Uterus (tissue), 3 donors: ENCODE measurements at regions not wholly inside any gene's neighbourhood (a gene's known extent, or its start where the extent isn't known, plus 50 kb on each side); places are given as distances from the start of the nearest gene placed in this dataset.

Source experiments
- DNase-seq, 2 donors: peaks; one replicate each; pipeline ENCODE4 v3.0.0-alpha.2; 2019 to 2020
- H3K27ac ChIP-seq, 2 donors: fragments of 200-600 bp; sonication (generic); 1 replicate in 1 of 2; 2 replicates in 1 of 2; pipeline ENCODE4 v1.5.1; 2016 to 2018
- H3K27me3 ChIP-seq, 2 donors: fragments of 200-600 bp; sonication (generic); one replicate each; pipeline ENCODE4 v1.5.1; 2018 to 2019; ENCODE audit warnings: control low read depth in 1 of 2
- H3K36me3 ChIP-seq, 2 donors: fragments of 200-600 bp; sonication (generic); one replicate each; pipeline ENCODE4 v1.5.1; 2019; ENCODE audit warnings: control low read depth in 1 of 2
- H3K4me1 ChIP-seq, 2 donors: fragments of 200-600 bp; sonication (generic); one replicate each; pipeline ENCODE4 v1.5.1; 2018 to 2019; ENCODE audit warnings: control low read depth in 1 of 2
- H3K4me3 ChIP-seq, 2 donors: fragments of 200-600 bp; sonication (generic); 1 replicate in 1 of 2; 2 replicates in 1 of 2; pipeline ENCODE4 v1.5.1; 2018 to 2019; ENCODE audit warnings: mild to moderate bottlenecking in 1 of 2
- H3K9me3 ChIP-seq, 2 donors: fragments of 200-600 bp; sonication (generic); one replicate each; pipeline ENCODE4 v1.5.1; 2019; ENCODE audit warnings: control low read depth in 1 of 2
- POLR2A ChIP-seq, 2 donors: fragments of 450-650 bp; IDR thresholded peaks; one replicate each; pipeline ENCODE4 v1.6.1; 2016; ENCODE audit warnings: antibody characterized with exemption in 2 of 2, mild to moderate bottlenecking in 1 of 2, moderate library complexity in 1 of 2
- intact Hi-C: fragments of 100-400 bp; cut with DNase I; formaldehyde crosslinking; loops from one replicate; pipeline ENCODE4 v1.15.1; 2023; ENCODE audit warnings: low total_unique reads
- TF ChIP-seq, protein P1 (sequence below), 4 experiments: fragments of 200-600 bp in 2 of 4; fragments of 450-650 bp in 2 of 4; sonication (generic) in 2 of 4; IDR thresholded peaks; one replicate each; pipeline ENCODE4 v1.5.1; 2016 to 2019; ENCODE audit warnings: antibody characterized with exemption in 4 of 4, mild to moderate bottlenecking in 2 of 4, moderate library complexity in 1 of 4
- donor health status: DM: yes; HTN: yes; CAD: no.

DNA sequence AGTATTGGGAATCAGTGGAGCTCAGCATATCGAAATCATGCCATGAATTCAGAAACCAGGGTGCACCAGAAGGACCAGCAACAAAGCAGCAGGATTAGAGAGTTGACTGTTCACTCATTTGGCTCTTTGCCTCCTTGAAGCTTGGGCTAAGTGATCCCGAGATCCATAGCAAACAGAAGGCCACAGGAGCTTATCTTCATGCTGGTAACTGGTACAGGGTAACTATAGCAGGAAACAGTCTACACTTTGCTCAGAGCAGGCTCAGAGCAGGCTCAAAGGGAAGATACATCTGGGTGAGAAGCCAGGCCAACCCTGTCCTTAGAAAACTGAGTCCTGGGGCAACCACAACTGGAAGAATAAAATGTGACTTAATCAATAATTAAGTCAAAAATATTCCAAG lies 111.1 kb downstream of the GRIN2B start:
- TF ChIP-seq POLR2A (IDR thresholded peaks at IDR 0.05): no peak
- TF ChIP-seq, protein P1, sequence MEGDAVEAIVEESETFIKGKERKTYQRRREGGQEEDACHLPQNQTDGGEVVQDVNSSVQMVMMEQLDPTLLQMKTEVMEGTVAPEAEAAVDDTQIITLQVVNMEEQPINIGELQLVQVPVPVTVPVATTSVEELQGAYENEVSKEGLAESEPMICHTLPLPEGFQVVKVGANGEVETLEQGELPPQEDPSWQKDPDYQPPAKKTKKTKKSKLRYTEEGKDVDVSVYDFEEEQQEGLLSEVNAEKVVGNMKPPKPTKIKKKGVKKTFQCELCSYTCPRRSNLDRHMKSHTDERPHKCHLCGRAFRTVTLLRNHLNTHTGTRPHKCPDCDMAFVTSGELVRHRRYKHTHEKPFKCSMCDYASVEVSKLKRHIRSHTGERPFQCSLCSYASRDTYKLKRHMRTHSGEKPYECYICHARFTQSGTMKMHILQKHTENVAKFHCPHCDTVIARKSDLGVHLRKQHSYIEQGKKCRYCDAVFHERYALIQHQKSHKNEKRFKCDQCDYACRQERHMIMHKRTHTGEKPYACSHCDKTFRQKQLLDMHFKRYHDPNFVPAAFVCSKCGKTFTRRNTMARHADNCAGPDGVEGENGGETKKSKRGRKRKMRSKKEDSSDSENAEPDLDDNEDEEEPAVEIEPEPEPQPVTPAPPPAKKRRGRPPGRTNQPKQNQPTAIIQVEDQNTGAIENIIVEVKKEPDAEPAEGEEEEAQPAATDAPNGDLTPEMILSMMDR (IDR thresholded peaks at IDR 0.05): no peak
- Histone ChIP-seq H3K4me3 (no peak overlapping the region), H3K4me1 (no peaks in the 10 kb centered on the region), H3K27me3 (peaks cover 0 to 4% of the 10 kb centered on the region in 2 donors), H3K36me3 (no peaks in the 10 kb centered on the region), H3K27ac (no peak overlapping the region), H3K9me3 (no peaks in the 10 kb centered on the region)
- DNase-seq: no peak
- intact Hi-C loops: no loop called here

DNA sequence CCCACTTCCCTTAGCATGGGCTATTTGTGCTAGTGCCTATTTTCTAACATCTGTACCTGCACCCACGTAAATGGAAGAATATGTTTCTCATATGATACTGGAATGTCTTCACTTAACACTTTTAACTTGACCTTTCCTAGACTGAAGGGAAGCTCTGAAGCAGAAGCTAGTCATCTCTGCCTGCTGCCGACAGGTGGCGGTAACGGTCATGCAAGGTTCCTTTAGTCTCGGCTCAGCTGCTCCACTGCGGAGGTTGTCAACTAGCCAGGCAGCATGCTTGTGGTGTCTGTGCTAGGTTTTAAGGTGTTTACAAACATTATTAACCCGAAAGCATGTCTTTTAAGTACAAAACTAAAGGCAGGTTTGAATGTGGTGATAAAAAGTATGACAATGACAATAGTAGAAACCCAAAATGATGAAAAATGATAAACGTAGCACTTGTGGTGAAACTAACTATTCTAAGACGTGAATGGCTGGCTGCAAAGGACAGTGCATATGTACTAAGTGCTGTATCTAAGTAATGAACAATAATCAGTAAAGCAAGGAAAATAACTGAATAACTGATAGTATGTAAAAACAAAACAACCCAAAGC lies 117.2 kb downstream of the GRIN2B start:
- Histone ChIP-seq H3K4me1 (no peaks in the 10 kb centered on the region), H3K27ac (no peak overlapping the region), H3K9me3 (no peaks in the 10 kb centered on the region), H3K36me3 (no peaks in the 10 kb centered on the region), H3K27me3 (no peaks in the 10 kb centered on the region), H3K4me3 (no peak overlapping the region)
- intact Hi-C loops: no loop called here
- DNase-seq: peak; percentile 24 to 51
- TF ChIP-seq, protein P1 (IDR thresholded peaks at IDR 0.05): peak; percentile 33 to 54 (median 50)
- TF ChIP-seq POLR2A (IDR thresholded peaks at IDR 0.05): no peak

DNA sequence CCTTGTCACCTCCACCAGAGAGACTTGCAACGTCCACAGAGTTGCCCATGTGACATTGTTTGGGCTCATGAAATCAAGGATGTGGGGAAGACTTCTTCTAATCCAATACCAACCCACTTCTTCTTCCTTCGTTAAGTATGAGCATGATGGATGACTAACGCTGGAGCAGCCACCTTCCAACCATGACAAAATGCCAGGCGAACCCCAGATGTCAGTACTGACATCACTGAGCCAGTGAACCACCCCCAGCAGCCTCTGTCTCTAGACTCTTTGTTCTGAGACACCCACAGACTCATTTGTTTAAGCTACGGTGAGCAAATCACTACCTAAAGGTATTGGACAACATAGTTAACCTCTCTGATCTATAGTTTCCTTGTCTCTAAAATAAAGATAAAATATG lies 123.7 kb downstream of the GRIN2B start:
- H3K27me3 ChIP-seq: no peaks in the 10 kb centered on the region
- intact Hi-C loops: no loop called here
- no peaks in the 10 kb centered on the region for H3K36me3 ChIP-seq
- no peaks in the 10 kb centered on the region for H3K4me1 ChIP-seq
- no peak for DNase-seq
- H3K9me3 ChIP-seq: no peaks in the 10 kb centered on the region
- no peak overlapping the region for H3K4me3 ChIP-seq
- H3K27ac ChIP-seq: no peak overlapping the region
- TF ChIP-seq, protein P1 (IDR thresholded peaks at IDR 0.05): no peak
- TF ChIP-seq POLR2A (IDR thresholded peaks at IDR 0.05): no peak

DNA sequence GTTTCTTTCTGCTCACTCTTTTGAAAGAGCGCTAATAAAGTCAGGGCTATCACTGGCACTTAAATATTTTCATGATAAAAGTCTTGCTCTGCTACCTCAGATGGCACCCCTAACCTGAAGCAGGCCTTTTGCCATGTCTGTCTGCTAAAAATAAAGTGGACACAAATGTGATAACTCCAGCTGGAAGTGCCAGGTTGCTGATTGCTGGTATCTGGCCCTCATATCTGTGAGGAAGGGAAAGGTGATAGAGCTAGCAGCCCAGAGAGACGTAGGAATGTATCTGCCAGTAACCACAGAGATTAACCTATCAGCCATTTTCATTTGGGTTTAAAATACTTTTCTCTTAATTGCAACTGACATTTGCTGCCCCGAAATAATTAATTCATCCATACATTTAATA lies 127.9 kb downstream of the GRIN2B start:
- intact Hi-C loops: no loop called here
- Histone ChIP-seq H3K27me3 (no peaks in the 10 kb centered on the region), H3K9me3 (no peaks in the 10 kb centered on the region), H3K36me3 (no peaks in the 10 kb centered on the region), H3K4me3 (no peak overlapping the region), H3K27ac (no peak overlapping the region), H3K4me1 (no peaks in the 10 kb centered on the region)
- DNase-seq: no peak
- no peak for TF ChIP-seq POLR2A (IDR thresholded peaks at IDR 0.05)
- TF ChIP-seq, protein P1 (IDR thresholded peaks at IDR 0.05): no peak

DNA sequence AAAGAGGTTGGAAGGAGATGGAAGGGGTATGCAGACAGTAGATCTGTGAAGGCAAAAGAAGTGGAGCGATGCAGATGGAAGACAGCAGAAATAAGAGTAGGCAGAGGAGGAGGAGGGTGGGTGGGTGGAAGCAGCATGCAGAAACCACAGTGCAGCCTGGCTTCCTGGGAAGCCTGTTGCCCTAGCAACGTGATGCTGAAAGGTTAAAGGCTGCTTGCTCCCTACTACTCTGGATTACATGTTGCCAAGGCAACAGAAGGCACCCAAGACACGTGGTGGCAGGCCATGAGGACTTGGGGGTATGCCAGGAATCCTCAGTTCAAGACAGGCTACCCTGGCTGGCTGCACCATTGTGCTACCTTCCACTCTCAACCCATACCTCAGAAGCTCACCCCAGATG lies 129.6 kb downstream of the GRIN2B start:
- H3K9me3 ChIP-seq: no peaks in the 10 kb centered on the region
- TF ChIP-seq, protein P1 (IDR thresholded peaks at IDR 0.05): no peak
- no peak for TF ChIP-seq POLR2A (IDR thresholded peaks at IDR 0.05)
- no peaks in the 10 kb centered on the region for H3K36me3 ChIP-seq
- no peak overlapping the region for H3K4me3 ChIP-seq
- no peak for DNase-seq
- H3K27me3 ChIP-seq: no peaks in the 10 kb centered on the region
- intact Hi-C loops: no loop called here
- no peak overlapping the region for H3K27ac ChIP-seq
- no peaks in the 10 kb centered on the region for H3K4me1 ChIP-seq
